Liver (tissue), 8 donors: ENCODE measurements at regions not wholly inside any gene's neighbourhood (a gene's known extent, or its start where the extent isn't known, plus 50 kb on each side); places are given as distances from the start of the nearest gene placed in this dataset.

Experiments
- DNase-seq: peaks from one replicate; pipeline ENCODE4 v3.0.0-alpha.2; 2017; ENCODE audit warnings: low spot score
- H3K27ac ChIP-seq, 2 donors: one replicate each; pipeline ENCODE4 v1.7.0; 2013; ENCODE audit warnings: inconsistent platforms in 2 of 2, low read length in 2 of 2, control low read depth in 1 of 2, low read depth in 1 of 2, mild to moderate bottlenecking in 1 of 2
- H3K27me3 ChIP-seq, 4 donors: one replicate each; pipeline versions ENCODE4 v1.6.1 to v1.7.0; 2013; ENCODE audit warnings: low read length in 3 of 4, inconsistent platforms in 1 of 4, mild to moderate bottlenecking in 1 of 4, moderate library complexity in 1 of 4; ENCODE audit not compliant: control insufficient read depth in 4 of 4, insufficient read depth in 4 of 4
- H3K36me3 ChIP-seq, 4 donors: one replicate each; pipeline versions ENCODE4 v1.6.1 to v1.7.0; 2013; ENCODE audit warnings: low read length in 3 of 4, mild to moderate bottlenecking in 3 of 4, low read depth in 1 of 4, moderate library complexity in 1 of 4; ENCODE audit not compliant: control insufficient read depth in 4 of 4, insufficient read depth in 3 of 4
- H3K4me1 ChIP-seq, 4 donors: one replicate each; pipeline versions ENCODE4 v1.6.1 to v1.7.0; 2013; ENCODE audit warnings: low read length in 3 of 4, mild to moderate bottlenecking in 3 of 4, moderate library complexity in 1 of 4; ENCODE audit not compliant: control insufficient read depth in 4 of 4, insufficient read depth in 4 of 4
- H3K4me3 ChIP-seq, 3 donors: one replicate each; pipeline versions ENCODE4 v1.6.1 to v1.7.0; 2013; ENCODE audit warnings: low read length in 3 of 3, control low read depth in 1 of 3, low read depth in 1 of 3, mild to moderate bottlenecking in 1 of 3
- H3K9ac ChIP-seq, 2 donors: one replicate each; pipeline ENCODE4 v1.7.0; 2013; ENCODE audit warnings: low read length in 2 of 2, mild to moderate bottlenecking in 2 of 2, moderate library complexity in 2 of 2, control low read depth in 1 of 2, low read depth in 1 of 2
- H3K9me3 ChIP-seq, 4 donors: one replicate each; pipeline versions ENCODE4 v1.6.1 to v1.7.0; 2013; ENCODE audit warnings: low read length in 3 of 4; ENCODE audit not compliant: control insufficient read depth in 4 of 4
- ATF3 ChIP-seq: IDR thresholded peaks from 2 replicates; pipeline ENCODE4 v1.6.1; 2016; ENCODE audit warnings: antibody characterized with exemption
- CTCF ChIP-seq: fragments of 150-350 bp; IDR thresholded peaks from 2 replicates; pipeline ENCODE4 v1.5.1; 2017; ENCODE audit warnings: improper control_type of control experiment, low read depth, low read length; ENCODE audit not compliant: missing input control
- EGR1 ChIP-seq, 2 donors: IDR thresholded peaks; 2 replicates each; pipeline ENCODE4 v1.6.1; 2016 to 2018; ENCODE audit warnings: antibody characterized with exemption in 2 of 2, low read depth in 2 of 2
- FOXA2 ChIP-seq: IDR thresholded peaks from 2 replicates; pipeline ENCODE4 v1.6.1; 2016; ENCODE audit warnings: antibody characterized with exemption
- HNF4A ChIP-seq, 2 donors: conservative IDR thresholded peaks; 2 replicates each; pipeline ENCODE4 v1.6.1; 2016; ENCODE audit warnings: antibody characterized with exemption in 2 of 2, mild to moderate bottlenecking in 2 of 2
- NR2F2 ChIP-seq: IDR thresholded peaks from 2 replicates; pipeline ENCODE4 v1.6.1; 2016; ENCODE audit warnings: antibody characterized with exemption
- REST ChIP-seq: IDR thresholded peaks from 2 replicates; pipeline ENCODE4 v1.6.1; 2016; ENCODE audit warnings: antibody characterized with exemption, mild to moderate bottlenecking
- SP1 ChIP-seq: IDR thresholded peaks from 2 replicates; pipeline ENCODE4 v1.6.1; 2018; ENCODE audit warnings: antibody characterized with exemption, mild to moderate bottlenecking
- TAF1 ChIP-seq: conservative IDR thresholded peaks from 2 replicates; pipeline ENCODE4 v1.6.1; 2016; ENCODE audit warnings: antibody characterized with exemption, mild to moderate bottlenecking
- YY1 ChIP-seq: IDR thresholded peaks from 2 replicates; pipeline ENCODE4 v1.6.1; 2016; ENCODE audit warnings: antibody characterized with exemption, mild to moderate bottlenecking
- WGBS: extraction: QIAGEN DNeasy Blood & Tissue Kit; methylation state at CpG from one replicate; pipeline ENCODE4 v1.1.7; 2013; 5-methylcytosine and 5-hydroxymethylcytosine counted together
- TF ChIP-seq, protein P1 (sequence below): IDR thresholded peaks from 2 replicates; pipeline ENCODE4 v1.6.1; 2016; ENCODE audit warnings: antibody characterized with exemption
- TF ChIP-seq, protein P2 (sequence below): IDR thresholded peaks from 2 replicates; pipeline ENCODE4 v1.6.1; 2016; ENCODE audit warnings: antibody characterized with exemption
- donor health status: healthy.
- donor health status: healthy.
- donor health status: healthy.
- donor health status: healthy.
- donor health status: healthy.

DNA sequence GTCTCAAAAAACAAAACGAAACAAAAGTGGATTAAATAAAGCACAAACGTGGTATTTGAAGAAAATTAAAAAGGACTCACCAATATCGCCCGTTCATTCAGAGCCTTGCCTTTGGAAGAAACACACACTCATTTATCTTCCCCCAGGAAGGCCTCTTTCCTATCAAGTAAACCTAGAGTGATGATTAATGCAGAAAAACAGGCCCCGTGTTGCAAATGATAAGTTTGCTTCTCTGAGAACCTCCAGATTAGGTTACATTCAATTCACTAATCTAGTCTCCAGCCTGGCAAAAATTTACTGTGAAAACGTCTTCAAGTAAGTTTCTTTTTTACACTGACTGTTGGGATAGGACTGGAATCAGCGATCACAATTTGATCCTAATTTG, 78.0 kb upstream of the C1GALT1 start:
- no peak for DNase-seq
- H3K27me3 ChIP-seq: no peaks in the 10 kb centered on the region
- no peaks in the 10 kb centered on the region for H3K9me3 ChIP-seq
- no peaks in the 10 kb centered on the region for H3K36me3 ChIP-seq
- no peak overlapping the region for H3K27ac ChIP-seq
- peaks cover 0 to 4% (median 0%) of the 10 kb centered on the region in 4 donors for H3K4me1 ChIP-seq
- 69% methylated on average over 7 of the region's 7 CpGs for WGBS
- H3K9ac ChIP-seq: no peak overlapping the region
- no peak for TF ChIP-seq YY1
- no peak for TF ChIP-seq REST
- TF ChIP-seq TAF1: no peak
- TF ChIP-seq EGR1 (IDR thresholded peaks at IDR 0.05; ENCODE audit: low read depth in 2 of 2): no peak
- no peak for TF ChIP-seq HNF4A (conservative IDR thresholded peaks at IDR 0.05)
- TF ChIP-seq, protein P1, sequence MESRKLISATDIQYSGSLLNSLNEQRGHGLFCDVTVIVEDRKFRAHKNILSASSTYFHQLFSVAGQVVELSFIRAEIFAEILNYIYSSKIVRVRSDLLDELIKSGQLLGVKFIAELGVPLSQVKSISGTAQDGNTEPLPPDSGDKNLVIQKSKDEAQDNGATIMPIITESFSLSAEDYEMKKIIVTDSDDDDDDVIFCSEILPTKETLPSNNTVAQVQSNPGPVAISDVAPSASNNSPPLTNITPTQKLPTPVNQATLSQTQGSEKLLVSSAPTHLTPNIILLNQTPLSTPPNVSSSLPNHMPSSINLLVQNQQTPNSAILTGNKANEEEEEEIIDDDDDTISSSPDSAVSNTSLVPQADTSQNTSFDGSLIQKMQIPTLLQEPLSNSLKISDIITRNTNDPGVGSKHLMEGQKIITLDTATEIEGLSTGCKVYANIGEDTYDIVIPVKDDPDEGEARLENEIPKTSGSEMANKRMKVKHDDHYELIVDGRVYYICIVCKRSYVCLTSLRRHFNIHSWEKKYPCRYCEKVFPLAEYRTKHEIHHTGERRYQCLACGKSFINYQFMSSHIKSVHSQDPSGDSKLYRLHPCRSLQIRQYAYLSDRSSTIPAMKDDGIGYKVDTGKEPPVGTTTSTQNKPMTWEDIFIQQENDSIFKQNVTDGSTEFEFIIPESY: no peak
- no peak for TF ChIP-seq SP1
- no peak for TF ChIP-seq FOXA2
- TF ChIP-seq NR2F2: no peak
- TF ChIP-seq, protein P2, sequence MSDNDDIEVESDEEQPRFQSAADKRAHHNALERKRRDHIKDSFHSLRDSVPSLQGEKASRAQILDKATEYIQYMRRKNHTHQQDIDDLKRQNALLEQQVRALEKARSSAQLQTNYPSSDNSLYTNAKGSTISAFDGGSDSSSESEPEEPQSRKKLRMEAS: no peak
- no peak overlapping the region for H3K4me3 ChIP-seq

DNA sequence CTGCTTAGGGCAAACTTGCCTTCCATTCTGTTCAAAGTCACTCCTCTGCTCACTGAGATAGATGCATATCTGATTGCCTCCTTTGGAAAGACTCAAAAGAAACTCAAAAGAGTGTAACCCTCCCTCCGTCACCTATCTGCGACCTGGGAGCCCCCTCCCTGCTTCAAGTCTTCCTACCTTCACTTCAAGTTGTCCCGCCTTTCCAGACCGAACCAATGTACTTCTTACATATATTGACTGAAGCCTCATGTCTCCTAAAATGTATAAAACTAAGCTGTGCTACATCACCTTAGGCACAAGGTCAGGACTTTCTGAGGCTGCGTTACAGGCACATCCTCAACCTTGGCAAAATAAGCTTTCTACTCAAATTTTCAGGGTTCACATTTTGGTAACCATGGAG, 77.4 kb upstream of the C1GALT1 start:
- no peak overlapping the region for H3K4me3 ChIP-seq
- TF ChIP-seq, protein P2: no peak
- TF ChIP-seq ATF3 (no peak), EGR1 (IDR thresholded peaks at IDR 0.05; ENCODE audit: low read depth in 2 of 2) (no peak), YY1 (no peak), CTCF (no peak), SP1 (no peak)
- H3K9me3 ChIP-seq: no peaks in the 10 kb centered on the region
- no peak overlapping the region for H3K9ac ChIP-seq
- H3K4me1 ChIP-seq: peaks cover 0 to 4% (median 0%) of the 10 kb centered on the region in 4 donors
- DNase-seq: no peak
- no peak overlapping the region for H3K27ac ChIP-seq
- no peaks in the 10 kb centered on the region for H3K36me3 ChIP-seq
- H3K27me3 ChIP-seq: no peaks in the 10 kb centered on the region
- WGBS: 92% methylated on average over 5 of the region's 5 CpGs
